Endodermal cell (in vitro differentiated cells): ENCODE measurements at regions not wholly inside any gene's neighbourhood (a gene's known extent, or its start where the extent isn't known, plus 50 kb on each side); places are given as distances from the start of the nearest gene placed in this dataset.
"Not testable (repeated sequence)": the region's sequence is repeated elsewhere in the genome, so short reads cannot be mapped to it uniquely, and the experiment has no call there.

Experiments used
- DNase-seq: peaks from one replicate; pipeline ENCODE4 v3.0.0-alpha.2; 2017
- H3K27ac ChIP-seq: 2 replicates; pipeline ENCODE4 v1.5.1; 2013; ENCODE audit warnings: mild to moderate bottlenecking, low read depth, low read length, moderate library complexity
- H3K27me3 ChIP-seq: 2 replicates; pipeline ENCODE4 v1.6.1; 2013; ENCODE audit warnings: mild to moderate bottlenecking, low read length, moderate library complexity; ENCODE audit not compliant: insufficient read depth, control insufficient read depth, poor library complexity, severe bottlenecking
- H3K36me3 ChIP-seq: 2 replicates; pipeline ENCODE4 v1.7.0; 2013; ENCODE audit warnings: mild to moderate bottlenecking, low read length, moderate library complexity; ENCODE audit not compliant: control insufficient read depth, insufficient read depth
- H3K4me1 ChIP-seq: one replicate; pipeline ENCODE4 v1.7.0; 2013; ENCODE audit warnings: low read length; ENCODE audit not compliant: control insufficient read depth, insufficient read depth
- H3K4me3 ChIP-seq: 2 replicates; pipeline ENCODE4 v1.5.1; 2013; ENCODE audit warnings: mild to moderate bottlenecking, low read length, moderate library complexity
- H3K9ac ChIP-seq: 2 replicates; pipeline ENCODE4 v1.6.1; 2013; ENCODE audit warnings: mild to moderate bottlenecking, low read length, moderate library complexity; ENCODE audit not compliant: poor library complexity, severe bottlenecking; ENCODE audit errors: extremely low read depth
- H3K9me3 ChIP-seq: 2 replicates; pipeline ENCODE4 v1.6.1; 2013; ENCODE audit warnings: mild to moderate bottlenecking, low read length, moderate library complexity; ENCODE audit not compliant: control insufficient read depth
- H3K27ac Mint-ChIP-seq: 2 replicates; pipeline ENCODE4 v1.8.0; 2020; ENCODE audit warnings: mixed read lengths
- H3K27me3 Mint-ChIP-seq: 2 replicates; pipeline ENCODE4 v1.8.0; 2021; ENCODE audit warnings: mild to moderate bottlenecking, mixed read lengths; ENCODE audit not compliant: insufficient read depth
- H3K36me3 Mint-ChIP-seq: 2 replicates; pipeline ENCODE4 v1.8.0; 2020; ENCODE audit warnings: low read depth, mixed read lengths
- H3K4me1 Mint-ChIP-seq: 2 replicates; pipeline ENCODE4 v1.8.0; 2020; ENCODE audit warnings: mixed read lengths
- H3K4me3 Mint-ChIP-seq: 2 replicates; pipeline ENCODE4 v1.8.0; 2020; ENCODE audit warnings: mild to moderate bottlenecking, moderate library complexity, mixed read lengths
- H3K9me3 Mint-ChIP-seq: 2 replicates; pipeline ENCODE4 v1.8.0; 2020; ENCODE audit warnings: mild to moderate bottlenecking, mixed read lengths
- CTCF ChIP-seq: fragments of 200-600 bp; sonication (generic); conservative IDR thresholded peaks from 2 replicates; pipeline ENCODE4 v1.5.0; 2021; ENCODE audit warnings: antibody characterized with exemption, mild to moderate bottlenecking
- WGBS, 2 experiments: methylation state at CpG; one replicate each; pipeline versions ENCODE4 v1.1.5 to v1.1.7; 2013; ENCODE audit warnings: missing lambda C conversion rate in 2 of 2, mixed read lengths in 1 of 2; ENCODE audit not compliant: insufficient coverage in 1 of 2, insufficient read length in 1 of 2; 5-methylcytosine and 5-hydroxymethylcytosine counted together

DNA sequence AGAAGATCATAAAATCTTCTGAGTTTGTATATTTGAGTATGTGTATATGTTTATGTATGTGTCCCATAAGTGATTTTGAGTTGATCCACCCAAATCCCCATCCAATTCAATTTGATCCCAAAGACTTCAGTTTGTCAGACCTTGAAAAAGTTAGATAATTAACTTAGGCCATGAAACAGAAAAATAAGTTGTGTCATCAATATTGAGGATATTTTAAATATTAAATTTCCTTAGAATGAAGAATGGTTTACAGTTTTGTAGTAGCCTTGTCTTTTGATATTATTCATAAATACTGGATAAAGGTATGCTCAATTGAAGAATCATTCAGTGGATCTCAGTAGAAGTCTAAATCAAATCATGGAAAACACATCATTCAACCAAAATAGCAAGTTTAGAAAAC is 864.4 kb upstream of the INTU start:
- Histone ChIP-seq H3K4me3 (no peak overlapping the region), H3K27ac (no peak overlapping the region), H3K9ac (no peak overlapping the region), H3K4me1 (no peaks in the 10 kb centered on the region), H3K27me3 (no peaks in the 10 kb centered on the region), H3K9me3 (no peaks in the 10 kb centered on the region), H3K36me3 (no peaks in the 10 kb centered on the region)
- Mint-ChIP-seq H3K27me3 (no peaks in the 10 kb centered on the region), H3K4me1 (peaks cover 5% of the 10 kb centered on the region), H3K9me3 (peaks cover 16% of the 10 kb centered on the region), H3K4me3 (no peak overlapping the region), H3K27ac (no peak overlapping the region), H3K36me3 (peaks cover 5% of the 10 kb centered on the region)
- no peak for DNase-seq
- no peak for TF ChIP-seq CTCF

- not testable (repeated sequence) for H3K27me3 Mint-ChIP-seq, DNase-seq, H3K4me1 Mint-ChIP-seq, H3K27ac ChIP-seq, H3K4me3 Mint-ChIP-seq, H3K4me3 ChIP-seq, H3K9ac ChIP-seq, H3K36me3 ChIP-seq, H3K36me3 Mint-ChIP-seq, H3K4me1 ChIP-seq, H3K27me3 ChIP-seq, H3K27ac Mint-ChIP-seq, H3K9me3 ChIP-seq
- peaks cover 15% of the 10 kb centered on the region for H3K9me3 Mint-ChIP-seq
- 94 to 97% methylated on average over 18 to 46 of the region's 46 CpGs for WGBS, 2 experiments
Observed at GRCh38 chr4:126770811-126771553, 861.8 kb upstream of the INTU start.

DNA sequence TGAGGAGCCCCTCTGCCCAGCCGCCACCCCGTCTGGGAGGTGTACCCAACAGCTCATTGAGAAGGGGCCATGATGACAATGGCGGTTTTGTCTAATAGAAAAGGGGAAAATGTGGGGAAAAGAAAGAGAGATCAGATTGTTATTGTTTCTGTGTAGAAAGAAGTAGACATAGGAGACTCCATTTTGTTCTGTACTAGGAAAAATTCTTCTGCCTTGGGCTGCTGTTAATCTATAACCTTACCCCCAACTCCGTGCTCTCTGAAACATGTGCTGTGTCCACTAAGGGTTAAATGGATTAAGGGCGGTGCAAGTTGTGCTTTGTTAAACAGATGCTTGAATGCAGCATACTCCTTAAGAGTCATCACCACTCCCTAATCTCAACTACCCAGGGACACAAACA is 861.1 kb upstream of the INTU start:
- not testable (repeated sequence) for H3K4me1 ChIP-seq, H3K9me3 ChIP-seq, H3K4me3 Mint-ChIP-seq, H3K36me3 ChIP-seq, H3K4me3 ChIP-seq, DNase-seq, H3K27me3 Mint-ChIP-seq, H3K9ac ChIP-seq, H3K27me3 ChIP-seq, H3K27ac ChIP-seq, H3K36me3 Mint-ChIP-seq, H3K27ac Mint-ChIP-seq
- peaks cover 14% of the 10 kb centered on the region for H3K4me1 Mint-ChIP-seq
- 84 to 92% methylated on average over 5 of the region's 5 CpGs for WGBS, 2 experiments
- peaks cover 15% of the 10 kb centered on the region for H3K9me3 Mint-ChIP-seq

GRCh38 chr4:126772662-126773061 is 860.1 kb upstream of the INTU start:
- H3K4me1 ChIP-seq: no peaks in the 10 kb centered on the region
- H3K9me3 Mint-ChIP-seq: peaks cover 15% of the 10 kb centered on the region
- DNase-seq: no peak
- no peaks in the 10 kb centered on the region for H3K27me3 Mint-ChIP-seq
- H3K4me3 ChIP-seq: no peak overlapping the region
- TF ChIP-seq CTCF: no peak
- no peaks in the 10 kb centered on the region for H3K9me3 ChIP-seq
- no peak overlapping the region for H3K27ac Mint-ChIP-seq
- peaks cover 5% of the 10 kb centered on the region for H3K36me3 Mint-ChIP-seq
- no peak overlapping the region for H3K9ac ChIP-seq
- no peaks in the 10 kb centered on the region for H3K36me3 ChIP-seq
- peaks cover 14% of the 10 kb centered on the region for H3K4me1 Mint-ChIP-seq
- H3K4me3 Mint-ChIP-seq: no peak overlapping the region
- no peaks in the 10 kb centered on the region for H3K27me3 ChIP-seq
- H3K27ac ChIP-seq: no peak overlapping the region
- WGBS, 2 experiments: 81% methylated on average over 2 of the region's 3 CpGs; no CpG with 5 or more reads in 1 of the 2 experiments
